Loucy (cell line): ENCODE measurements at regions not wholly inside any gene's neighbourhood (a gene's known extent, or its start where the extent isn't known, plus 50 kb on each side); places are given as distances from the start of the nearest gene placed in this dataset.

Source experiments
- H2AFZ ChIP-seq: fragments of 200-600 bp; sonication (generic); 2 replicates; pipeline ENCODE4 v1.6.0; 2016; ENCODE audit warnings: antibody characterized with exemption, mild to moderate bottlenecking, low read length, moderate library complexity
- H3F3A ChIP-seq: fragments of 200-600 bp; 2 replicates; pipeline ENCODE4 v1.6.0; 2016; ENCODE audit warnings: antibody characterized with exemption, low read depth, mild to moderate bottlenecking
- H3K27me3 ChIP-seq: fragments of 200-600 bp; sonication (generic); 2 replicates; pipeline ENCODE4 v1.6.1; 2014; ENCODE audit warnings: low read length, mild to moderate bottlenecking; ENCODE audit not compliant: insufficient read depth, poor library complexity, severe bottlenecking
- H3K36me3 ChIP-seq: fragments of 200-600 bp; sonication (generic); 2 replicates; pipeline ENCODE4 v1.6.1; 2016; ENCODE audit warnings: low read length; ENCODE audit not compliant: insufficient read depth
- H3K4me1 ChIP-seq: fragments of 200-600 bp; sonication (generic); 2 replicates; pipeline ENCODE4 v1.5.1; 2014; ENCODE audit warnings: low read length, mild to moderate bottlenecking; ENCODE audit not compliant: insufficient read depth, poor library complexity, severe bottlenecking
- H3K4me2 ChIP-seq: fragments of 200-600 bp; sonication (generic); 2 replicates; pipeline ENCODE4 v1.6.0; 2014; ENCODE audit warnings: antibody characterized with exemption, low read length, low read depth, mild to moderate bottlenecking; ENCODE audit not compliant: poor library complexity, severe bottlenecking
- H3K4me3 ChIP-seq: fragments of 200-600 bp; sonication (generic); 2 replicates; pipeline ENCODE4 v1.5.1; 2014; ENCODE audit warnings: low read length, mild to moderate bottlenecking, mixed read lengths; ENCODE audit not compliant: poor library complexity, severe bottlenecking
- H3K79me2 ChIP-seq: fragments of 200-600 bp; sonication (generic); 2 replicates; pipeline ENCODE4 v1.6.1; 2014; ENCODE audit warnings: low read length; ENCODE audit not compliant: insufficient read depth
- H3K9ac ChIP-seq: fragments of 200-600 bp; sonication (generic); 2 replicates; pipeline ENCODE4 v1.6.0; 2014; ENCODE audit warnings: mild to moderate bottlenecking, low read depth, low read length, moderate library complexity; ENCODE audit not compliant: poor library complexity, severe bottlenecking
- H3K9me2 ChIP-seq: fragments of 200-600 bp; sonication (generic); replicated peaks from 2 replicates; pipeline ENCODE4 v1.6.1; 2016; ENCODE audit warnings: low read depth, low read length, mixed read lengths
- H3K9me3 ChIP-seq: fragments of 200-600 bp; sonication (generic); 2 replicates; pipeline ENCODE4 v1.6.1; 2014; ENCODE audit warnings: mild to moderate bottlenecking, antibody characterized with exemption, low read length, low read depth; ENCODE audit not compliant: insufficient read depth
- H4K20me1 ChIP-seq: fragments of 200-600 bp; sonication (generic); 2 replicates; pipeline ENCODE4 v1.6.0; 2014; ENCODE audit warnings: antibody characterized with exemption, low read length, mild to moderate bottlenecking; ENCODE audit not compliant: insufficient read depth, poor library complexity, severe bottlenecking
- CTCF ChIP-seq: fragments of 200-600 bp; sonication (generic); conservative IDR thresholded peaks from 2 replicates; pipeline ENCODE4 v1.5.1; 2014; ENCODE audit warnings: mild to moderate bottlenecking, antibody characterized with exemption, low read length
- EZH2phosphoT487 ChIP-seq: fragments of 200-600 bp; IDR thresholded peaks from 2 replicates; pipeline ENCODE4 v1.6.1; 2018; ENCODE audit warnings: antibody characterized with exemption, mild to moderate bottlenecking, moderate library complexity, borderline replicate concordance

DNA sequence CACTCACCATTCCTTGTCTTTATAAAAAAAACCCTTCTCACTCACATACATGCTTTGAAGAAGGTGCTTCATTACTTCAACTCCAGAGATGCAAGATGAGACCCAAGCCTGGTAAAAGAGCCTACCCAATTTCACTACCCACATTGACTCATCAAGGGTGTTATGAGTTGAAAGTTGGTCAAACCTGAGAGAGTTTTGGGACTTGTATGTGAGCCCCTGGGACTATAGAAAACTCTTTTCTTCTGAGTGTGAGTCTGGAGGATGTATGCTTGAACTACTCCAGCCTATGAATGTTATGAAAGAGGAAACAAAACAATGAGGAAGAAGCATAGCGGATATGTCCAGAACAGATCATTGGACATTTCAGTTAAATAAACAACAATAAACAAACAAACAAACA lies 106.5 kb upstream of the SATB1 start:
- no peaks in the 10 kb centered on the region for H3K9me3 ChIP-seq
- no peak overlapping the region for H2AFZ ChIP-seq
- H3K9me2 ChIP-seq: no peaks in the 10 kb centered on the region
- H3K4me1 ChIP-seq: peaks cover 6% of the 10 kb centered on the region
- H3K36me3 ChIP-seq: no peaks in the 10 kb centered on the region
- no peak overlapping the region for H3K4me3 ChIP-seq
- no peaks in the 10 kb centered on the region for H3F3A ChIP-seq
- H3K4me2 ChIP-seq: no peak overlapping the region
- no peaks in the 10 kb centered on the region for H3K27me3 ChIP-seq
- H3K79me2 ChIP-seq: no peaks in the 10 kb centered on the region
- H3K9ac ChIP-seq: no peak overlapping the region
- H4K20me1 ChIP-seq: no peaks in the 10 kb centered on the region
- TF ChIP-seq EZH2phosphoT487 (no peak), CTCF (no peak)

- peak overlapping the region; percentile 16; the same call in 1 of the 2 replicates for H2AFZ ChIP-seq
- H3K9me2 ChIP-seq: no peaks in the 10 kb centered on the region
- no peak overlapping the region for H3K4me2 ChIP-seq
- H3K4me1 ChIP-seq: peaks cover 6% of the 10 kb centered on the region
- H3K79me2 ChIP-seq: no peaks in the 10 kb centered on the region
- H3K27me3 ChIP-seq: no peaks in the 10 kb centered on the region
- TF ChIP-seq EZH2phosphoT487: no peak
- TF ChIP-seq CTCF: no peak
- H3F3A ChIP-seq: no peaks in the 10 kb centered on the region
- H3K4me3 ChIP-seq: no peak overlapping the region
- no peaks in the 10 kb centered on the region for H4K20me1 ChIP-seq
- no peak overlapping the region for H3K9ac ChIP-seq
- no peaks in the 10 kb centered on the region for H3K36me3 ChIP-seq
- peaks cover 14% of the 10 kb centered on the region; the same call in 1 of the 2 replicates for H3K9me3 ChIP-seq
These were observed 104.5 kb upstream of the SATB1 start for GRCh38 chr3:18529631-18530030.

DNA sequence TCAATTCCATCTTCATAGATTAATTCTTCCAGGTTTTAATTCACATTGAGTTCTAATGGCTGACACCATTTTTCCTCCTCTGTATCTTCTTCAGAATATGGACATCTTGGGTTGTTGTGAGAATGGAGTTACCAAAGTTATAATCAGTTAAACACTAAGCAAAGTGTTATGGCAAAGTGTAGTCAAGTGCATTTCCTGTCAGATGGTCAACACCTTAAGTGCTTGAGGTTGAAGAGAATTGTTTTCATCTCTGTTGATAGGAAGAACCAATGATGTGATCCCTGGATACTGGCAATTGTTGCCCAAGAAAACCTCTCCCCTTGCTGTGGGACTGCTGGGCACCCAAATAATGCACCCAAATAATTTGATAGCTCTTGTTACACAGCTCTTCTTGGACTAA lies 102.6 kb upstream of the SATB1 start:
- H3K36me3 ChIP-seq: no peaks in the 10 kb centered on the region
- H3K9me2 ChIP-seq: no peaks in the 10 kb centered on the region
- TF ChIP-seq EZH2phosphoT487 (no peak), CTCF (no peak)
- peaks cover 6% of the 10 kb centered on the region for H3K4me1 ChIP-seq
- H3K4me3 ChIP-seq: no peak overlapping the region
- H3F3A ChIP-seq: no peaks in the 10 kb centered on the region
- no peaks in the 10 kb centered on the region for H3K79me2 ChIP-seq
- H3K4me2 ChIP-seq: no peak overlapping the region
- no peaks in the 10 kb centered on the region for H4K20me1 ChIP-seq
- no peak overlapping the region for H2AFZ ChIP-seq
- H3K9me3 ChIP-seq: peaks cover 14% of the 10 kb centered on the region; the same call in 1 of the 2 replicates
- H3K9ac ChIP-seq: no peak overlapping the region
- no peaks in the 10 kb centered on the region for H3K27me3 ChIP-seq
